Sciatic nerve (tissue), 2 donors: ENCODE measurements at regions not wholly inside any gene's neighbourhood (a gene's known extent, or its start where the extent isn't known, plus 50 kb on each side); places are given as distances from the start of the nearest gene placed in this dataset.

ENCODE experiments used
- ATAC-seq: fragments of 200-7000 bp; cut with Tn5 transposase; one replicate; pipeline ENCODE4 v1.9.1; 2020; ENCODE audit warnings: mild to moderate bottlenecking, moderate library complexity
- DNase-seq: peaks from one replicate; pipeline ENCODE4 v3.0.0-alpha.2; 2020; ENCODE audit warnings: low spot score
- intact Hi-C: fragments of 100-400 bp; cut with DNase I; formaldehyde crosslinking; loops from one replicate; pipeline ENCODE4 v1.14.2; 2022
- donor health status: DM: no; HTN: no; CAD: no.
- donor health status: DM: no; HTN: no; CAD: no.

DNA sequence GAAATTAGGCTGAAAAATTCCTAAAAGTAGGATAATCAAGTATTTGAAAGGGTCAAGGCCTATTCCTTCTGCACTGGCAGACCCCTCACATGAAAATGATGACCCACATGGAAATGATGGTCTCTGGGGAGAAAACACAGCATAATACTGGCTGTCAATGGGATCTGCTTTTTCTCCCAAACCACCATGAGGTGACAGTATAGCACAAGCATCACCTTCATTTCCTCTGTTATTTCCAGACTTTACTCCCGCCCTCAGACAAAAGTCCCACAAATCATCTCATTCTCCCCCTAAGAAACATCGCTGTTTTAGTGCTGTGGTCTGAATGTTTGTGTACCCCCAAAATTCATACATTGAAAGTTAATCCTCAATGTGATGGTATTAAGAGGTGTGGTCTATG, 161.0 kb downstream of the RSL24D1 start:
- ATAC-seq (no peak), DNase-seq (no peak)
- intact Hi-C loops: no loop called here

GRCh38 chr15:55033574-55033973, 163.2 kb downstream of the RSL24D1 start:
- DNase-seq (no peak), ATAC-seq (no peak)
- intact Hi-C loops: no loop called here

DNA sequence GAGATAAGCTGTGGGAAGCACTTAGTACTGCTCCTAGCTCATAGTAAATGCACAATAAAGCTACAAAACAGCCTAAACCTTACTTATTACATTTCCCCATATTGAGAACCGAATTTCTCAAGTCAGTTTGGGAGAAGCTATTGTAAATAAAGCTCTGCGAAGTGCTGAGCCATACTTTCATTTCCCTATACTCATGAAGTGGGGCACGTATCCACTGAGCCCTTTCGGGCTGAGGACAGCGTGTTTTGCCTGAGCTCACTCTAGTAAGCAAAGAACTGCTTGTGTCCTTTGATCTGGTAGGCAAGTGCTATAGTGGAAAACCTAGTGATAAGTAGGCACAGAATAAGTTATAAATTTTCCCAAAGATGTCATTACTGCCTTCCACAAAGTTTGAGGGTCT, 165.0 kb downstream of the RSL24D1 start:
- peak; percentile 72 for ATAC-seq
- intact Hi-C loops: no loop called here

DNA sequence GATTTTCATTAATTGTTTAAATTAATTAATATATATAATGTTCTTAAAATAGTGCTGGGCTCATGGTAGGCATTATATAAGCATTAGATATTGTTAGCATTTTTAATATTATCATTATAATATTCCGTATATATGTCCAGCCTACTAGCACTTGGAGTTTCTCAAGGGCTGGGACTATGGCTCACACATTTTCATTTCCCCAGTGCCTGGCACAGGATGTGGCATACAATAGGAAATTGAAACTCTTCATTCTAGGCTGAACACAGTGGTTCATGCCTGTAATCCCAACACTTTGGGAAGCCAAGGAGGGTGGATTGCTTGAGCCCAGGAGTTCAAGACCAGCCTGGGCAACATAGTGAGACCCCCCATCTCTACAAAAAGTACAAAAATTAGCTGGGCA, 170.4 kb downstream of the RSL24D1 start:
- ATAC-seq (no peak), DNase-seq (no peak)
- intact Hi-C loops: no loop called here

More for the DNA sequence above, 165.0 kb downstream of the RSL24D1 start:
- DNase-seq: no peak

DNA sequence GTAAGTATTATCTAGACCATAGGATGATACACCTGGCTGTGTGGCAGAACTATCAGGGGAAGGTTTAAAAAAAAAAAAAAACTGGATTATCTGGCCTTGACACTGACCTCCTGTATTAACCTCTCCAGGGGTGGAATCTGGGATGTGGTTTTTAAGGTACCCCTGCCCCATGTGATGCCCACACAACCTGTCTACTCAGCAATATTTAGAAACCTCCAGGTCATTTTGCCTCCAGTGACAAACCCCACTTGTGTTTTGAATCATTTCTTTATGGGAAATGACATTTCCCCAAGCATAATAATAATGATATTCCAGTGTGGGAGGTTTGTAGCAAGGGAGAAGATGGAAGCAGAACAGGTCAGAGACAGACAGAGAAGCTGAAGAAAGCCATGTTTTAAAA, 179.1 kb downstream of the RSL24D1 start:
- intact Hi-C loops: no loop called here

GRCh38 chr15:55016225-55016624, 180.5 kb downstream of the RSL24D1 start:
- ATAC-seq (no peak), DNase-seq (no peak)
- intact Hi-C loops: no loop called here

More for the DNA sequence above, 179.1 kb downstream of the RSL24D1 start:
- no peak for ATAC-seq
- no peak for DNase-seq

DNA sequence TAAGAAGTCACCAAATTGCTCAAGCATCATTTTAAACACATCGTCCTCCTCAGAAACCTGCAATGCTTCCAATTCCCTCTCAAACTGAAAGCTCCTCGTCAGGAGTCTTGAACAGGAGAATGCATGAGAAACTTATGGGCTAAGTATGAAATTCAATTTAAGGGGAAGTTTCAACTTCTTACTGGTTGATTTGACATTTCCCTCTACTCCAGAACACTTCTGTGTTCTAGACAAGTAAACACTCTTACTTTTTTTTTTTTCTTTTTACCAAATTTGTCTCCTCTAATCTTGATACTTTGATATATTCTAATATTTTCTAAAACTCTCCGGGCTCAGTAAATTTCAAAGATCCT, 181.7 kb downstream of the RSL24D1 start:
- intact Hi-C loops: no loop called here
- DNase-seq (no peak), ATAC-seq (no peak)

DNA sequence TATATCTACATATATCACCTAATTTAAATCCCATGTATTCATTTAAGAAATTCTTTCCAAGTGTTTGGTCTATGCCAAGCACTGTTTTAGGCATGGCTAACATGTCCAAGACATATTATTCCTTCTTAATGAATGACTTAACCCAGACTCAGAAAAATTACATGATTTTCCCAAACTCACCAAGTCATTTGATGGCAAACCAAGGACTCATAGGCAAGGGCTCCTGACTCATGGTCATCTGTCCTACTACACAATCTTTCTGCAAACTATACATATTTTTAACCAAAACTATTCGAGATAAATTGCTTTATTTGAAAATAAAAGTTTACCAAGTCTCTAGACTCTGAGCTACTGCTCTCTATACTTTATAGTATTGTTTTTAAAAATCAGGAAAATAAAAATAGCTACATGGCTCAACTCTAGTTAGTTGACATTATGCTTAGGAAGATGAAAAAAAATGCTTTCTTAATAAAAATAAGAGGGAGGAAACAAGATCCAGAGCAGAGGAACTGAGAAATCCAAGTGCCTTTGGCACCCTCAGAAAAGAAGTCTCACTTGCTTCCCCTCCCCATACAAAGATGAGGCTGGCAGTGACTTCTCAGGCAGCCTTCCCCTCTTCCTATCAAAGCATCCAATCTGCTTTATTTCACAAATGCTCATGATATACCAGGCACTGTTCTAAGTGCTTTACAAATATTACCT, 182.2 kb downstream of the RSL24D1 start:
- ATAC-seq (no peak), DNase-seq (no peak)
- intact Hi-C loops: no loop called here

DNA sequence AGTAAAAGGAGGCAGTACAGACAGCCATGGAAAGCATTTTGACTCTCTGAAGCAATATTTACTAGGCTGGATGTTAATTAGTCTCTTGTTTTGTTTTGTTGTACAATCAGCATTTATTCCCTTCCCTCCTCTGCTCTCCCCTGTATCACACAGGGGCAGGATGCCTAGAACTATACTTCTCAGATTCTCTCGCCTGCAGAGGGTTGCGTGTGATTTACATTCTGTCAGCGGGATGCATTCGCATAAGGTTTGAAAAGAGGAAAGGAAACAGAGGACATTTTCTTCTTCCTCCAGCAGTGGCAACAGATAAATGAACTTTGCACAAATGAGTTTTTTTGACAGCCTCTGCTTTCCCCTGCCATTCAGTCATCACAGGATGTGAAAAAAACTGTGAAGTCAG, 188.3 kb downstream of the RSL24D1 start:
- no peak for DNase-seq
- ATAC-seq: peak; percentile 34
- intact Hi-C loops: no loop called here

DNA sequence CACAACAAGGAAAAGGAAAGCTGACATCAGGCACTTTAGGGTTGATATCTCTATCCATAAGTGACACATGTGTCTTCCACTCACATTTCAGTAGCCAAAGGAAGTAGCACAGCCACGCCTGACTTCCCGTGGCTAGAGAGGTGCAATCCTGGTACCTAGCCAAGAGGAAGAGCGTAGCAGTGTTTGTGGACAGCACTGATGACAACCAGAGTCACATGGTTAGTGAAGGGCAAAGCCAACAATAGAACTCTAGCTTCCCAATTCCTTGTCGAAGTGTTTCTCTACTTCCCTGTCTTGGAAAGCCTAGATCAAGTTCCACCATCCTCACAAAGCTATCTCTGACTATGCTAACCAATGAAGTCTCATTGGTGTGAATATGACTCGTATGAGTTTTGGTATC, 189.2 kb downstream of the RSL24D1 start:
- intact Hi-C loops: no loop called here
- DNase-seq (no peak), ATAC-seq (peak; percentile 83)

DNA sequence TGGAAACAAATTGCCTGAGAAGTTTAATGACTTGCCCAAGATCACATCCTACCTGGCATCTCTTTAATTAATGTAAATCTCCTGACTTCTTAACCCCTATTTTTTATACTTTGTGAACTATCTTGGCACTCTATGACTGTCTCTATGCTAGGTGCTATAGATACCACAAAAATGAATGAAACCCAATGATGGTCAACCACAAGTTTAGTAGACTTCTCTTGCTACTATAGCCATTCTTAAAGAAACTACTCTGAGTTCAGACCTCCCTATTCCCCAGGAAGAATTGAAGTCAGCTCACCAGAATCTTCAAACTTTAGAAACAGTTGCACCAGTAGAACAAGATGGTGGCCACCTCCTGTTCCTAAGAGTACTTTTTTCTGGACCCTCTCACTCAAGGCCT, 191.1 kb downstream of the RSL24D1 start:
- no peak for DNase-seq
- intact Hi-C loops: no loop called here
- no peak for ATAC-seq

DNA sequence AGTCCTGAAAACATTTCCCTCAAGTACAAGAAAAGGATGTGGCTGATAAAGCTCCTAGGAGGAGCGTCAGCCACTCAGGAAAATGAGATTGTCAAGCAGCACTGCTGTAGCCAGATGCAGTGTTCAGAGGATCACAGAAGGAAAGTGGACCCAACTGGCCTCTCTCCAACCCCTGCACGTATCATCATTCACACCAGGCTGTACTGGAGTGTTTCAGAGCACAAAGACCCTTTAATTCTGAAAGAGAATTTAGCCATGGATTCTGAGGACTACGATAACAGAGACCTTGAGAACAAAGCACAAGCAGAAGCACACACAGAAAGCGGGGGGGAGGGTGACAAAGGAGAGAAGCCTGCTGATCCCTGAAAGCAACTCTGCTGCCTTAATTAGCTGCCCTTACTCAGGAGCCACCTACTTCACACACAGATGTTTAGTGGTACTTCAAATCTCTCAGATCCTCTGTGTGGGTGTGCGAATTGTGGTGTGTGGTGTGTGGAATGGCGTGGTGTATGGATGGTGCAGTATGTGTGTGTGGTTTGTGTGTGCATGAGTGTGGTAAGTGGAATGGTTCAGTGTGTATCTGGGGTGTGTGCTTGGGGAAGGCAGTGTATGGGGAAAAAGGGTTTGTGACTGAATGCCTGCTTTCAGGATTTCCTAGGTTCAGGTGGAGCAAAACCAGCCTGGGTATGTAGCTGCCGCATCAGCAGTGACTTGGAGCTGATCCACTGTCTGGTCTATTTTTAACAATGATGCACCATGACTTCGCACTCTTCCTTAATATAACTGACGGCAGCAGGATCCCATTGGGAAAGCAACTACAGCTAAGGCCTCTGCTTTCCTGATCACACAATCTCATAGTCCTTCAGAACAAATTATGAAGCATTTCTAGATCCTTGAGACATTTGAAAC, 192.5 kb downstream of the RSL24D1 start:
- no peak for ATAC-seq

DNA sequence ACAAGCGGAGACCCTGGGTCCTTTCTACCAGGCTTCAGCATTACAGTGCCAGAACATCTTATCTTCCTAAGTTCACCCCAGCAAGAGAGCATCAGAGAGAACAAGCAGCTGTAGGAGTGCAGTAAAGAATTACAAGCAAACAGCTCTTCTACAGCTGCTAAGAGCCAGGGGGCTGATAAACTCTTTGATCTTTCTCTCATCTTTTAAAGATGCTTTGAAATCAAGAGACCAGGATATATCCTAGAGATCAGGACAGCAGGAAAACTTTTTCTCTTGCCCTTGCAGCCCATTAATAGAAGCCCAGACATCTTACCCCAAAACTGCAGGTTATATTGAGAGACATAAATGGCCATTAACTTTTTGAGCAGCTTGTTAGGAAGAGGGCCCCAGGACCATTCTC, 198.1 kb downstream of the RSL24D1 start:
- DNase-seq (no peak), ATAC-seq (no peak)
- intact Hi-C loops: no loop called here

More for the DNA sequence above, 192.5 kb downstream of the RSL24D1 start:
- intact Hi-C loops: no loop called here
- no peak for DNase-seq

DNA sequence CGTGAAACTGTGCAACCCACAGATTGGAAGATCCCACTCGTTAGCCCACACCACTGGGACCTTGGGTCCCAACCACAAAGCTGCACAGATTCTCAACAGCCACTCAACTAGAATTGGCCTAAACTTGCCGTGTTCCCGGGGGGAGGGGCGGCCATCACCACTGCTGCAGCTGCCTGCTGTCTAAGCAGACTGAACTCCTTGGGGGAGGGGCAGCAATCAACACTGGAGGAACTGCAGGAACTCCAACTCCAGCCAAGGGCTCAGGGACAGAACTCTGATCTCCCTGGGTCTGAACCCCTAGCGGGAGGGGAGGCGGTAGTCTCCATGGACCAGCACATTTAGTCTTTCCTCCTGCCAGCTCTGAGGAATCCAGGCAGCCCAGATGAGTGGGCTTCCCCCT, 205.9 kb downstream of the RSL24D1 start:
- intact Hi-C loops: no loop called here
- ATAC-seq (no peak), DNase-seq (no peak)

DNA sequence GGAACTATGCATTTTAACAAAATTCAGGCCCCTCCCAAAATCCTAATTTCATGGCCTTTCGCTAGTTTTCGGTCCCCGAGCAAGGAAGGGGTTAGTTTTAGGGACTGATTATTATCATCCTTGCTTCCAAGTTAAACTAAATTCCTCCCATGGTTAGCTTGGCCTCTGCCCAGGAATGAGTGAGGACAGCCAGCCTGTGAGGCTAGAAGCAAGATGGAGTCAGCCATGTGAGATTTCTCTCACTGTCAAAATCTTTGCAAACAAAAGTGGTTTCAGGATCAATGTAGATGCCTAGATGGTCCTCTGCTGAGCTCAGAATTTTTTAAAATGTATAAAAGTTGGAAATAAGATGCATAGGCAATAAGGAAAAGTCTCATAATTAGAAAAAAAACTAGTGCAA, 208.9 kb downstream of the RSL24D1 start:
- intact Hi-C loops: no loop called here
- ATAC-seq (no peak), DNase-seq (no peak)

DNA sequence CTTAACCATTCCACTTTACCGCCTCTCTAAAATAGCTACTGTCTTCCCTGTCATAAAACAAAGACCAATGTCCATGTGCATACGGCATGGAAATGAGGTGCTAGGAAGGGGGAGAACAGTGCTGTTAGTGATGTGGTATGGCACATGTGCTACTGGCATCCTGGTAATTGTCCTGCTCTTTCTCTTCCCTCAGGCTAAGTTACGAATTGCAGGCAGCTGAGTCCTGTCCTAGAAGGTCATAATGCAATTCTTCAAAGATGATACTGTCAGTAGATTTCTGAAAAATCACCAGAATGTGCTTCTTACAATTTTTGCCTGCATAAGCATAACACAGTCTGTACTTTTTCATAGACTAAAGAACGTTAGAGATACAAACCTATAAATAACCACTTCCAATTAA, 216.8 kb downstream of the RSL24D1 start:
- ATAC-seq (no peak), DNase-seq (no peak)
- intact Hi-C loops: no loop called here

DNA sequence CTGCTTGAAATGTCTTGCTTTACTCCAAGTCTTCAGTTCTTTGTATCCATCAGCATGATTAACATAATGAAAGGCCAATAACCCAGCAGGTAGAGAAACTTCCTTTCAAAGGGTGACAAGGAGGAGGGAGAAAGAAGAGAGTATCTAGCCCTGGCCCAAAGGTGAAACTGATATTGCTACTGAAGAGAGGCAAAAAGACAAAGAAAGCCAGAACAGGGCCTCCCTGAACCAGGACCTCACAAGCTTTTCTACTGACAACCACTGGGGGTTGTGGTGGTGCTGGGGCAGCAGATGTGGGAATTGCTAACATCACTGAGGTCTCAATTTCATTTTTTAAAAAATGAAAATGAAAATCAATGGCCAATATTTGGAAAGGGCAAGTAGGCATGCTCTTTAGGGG, 234.1 kb downstream of the RSL24D1 start:
- intact Hi-C loops: no loop called here
- ATAC-seq: no peak
- no peak for DNase-seq

DNA sequence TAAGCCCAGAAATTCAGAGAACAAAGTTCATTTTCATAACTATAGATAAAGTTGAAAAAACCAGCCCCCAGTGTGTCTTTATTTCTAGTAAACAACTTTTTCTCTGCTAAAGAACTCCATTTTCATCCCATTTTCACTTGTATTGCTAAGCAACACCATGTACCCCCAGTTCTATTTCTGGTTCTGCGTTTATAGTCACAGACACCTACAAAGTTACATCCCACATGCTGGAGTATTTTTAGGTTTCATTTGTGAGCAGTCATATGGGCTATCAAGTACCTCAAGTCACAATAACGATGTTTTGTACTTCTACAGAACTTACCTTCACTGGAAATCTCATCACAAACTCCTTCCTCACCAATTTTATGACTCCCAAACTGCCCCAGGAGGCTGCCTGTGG, 236.5 kb downstream of the RSL24D1 start:
- intact Hi-C loops: no loop called here
- no peak for DNase-seq
- ATAC-seq: no peak

GRCh38 chr15:54941417-54941816, 255.3 kb downstream of the RSL24D1 start:
- intact Hi-C loops: no loop called here
- no peak for DNase-seq
- ATAC-seq: no peak

- DNase-seq (no peak), ATAC-seq (no peak)
- intact Hi-C loops: no loop called here
Measured at GRCh38 chr15:54917312-54917711, 279.4 kb downstream of the RSL24D1 start.

GRCh38 chr15:54915380-54915779, 281.4 kb downstream of the RSL24D1 start:
- no peak for ATAC-seq
- intact Hi-C loops: no loop called here
- no peak for DNase-seq
